Hematopoietic multipotent progenitor cell treated with erythropoietin and hydrocortisone succinate and interleukin-3 and kit ligand, for 6 days (in vitro differentiated cells): ENCODE measurements at regions not wholly inside any gene's neighbourhood (a gene's known extent, or its start where the extent isn't known, plus 50 kb on each side); places are given as distances from the start of the nearest gene placed in this dataset.
"Not testable (repeated sequence)": the region's sequence is repeated elsewhere in the genome, so short reads cannot be mapped to it uniquely, and the experiment has no call there.

Experiments
- DNase-seq: peaks from one replicate; pipeline ENCODE4 v3.0.0-alpha.2; 2015

DNA sequence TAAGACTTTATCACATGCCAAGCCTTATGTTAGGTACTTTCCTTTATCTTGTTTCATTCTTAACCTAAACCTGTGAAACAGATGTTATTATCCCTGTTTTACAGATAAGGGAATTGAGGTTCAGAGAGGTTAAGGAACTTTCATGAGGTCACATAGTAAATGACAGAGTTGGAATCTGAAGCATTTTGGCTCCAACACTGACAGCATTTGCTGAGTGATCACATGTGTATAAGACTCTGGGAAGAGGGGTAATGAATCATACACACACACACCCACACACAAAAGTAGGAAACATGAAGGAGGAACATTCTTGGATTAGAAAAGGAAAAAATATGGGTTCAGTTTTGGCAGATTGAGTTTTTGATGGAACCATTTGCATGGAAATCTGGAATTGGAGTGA lies 212.5 kb downstream of the GJA1 start:
- no peak for DNase-seq

DNA sequence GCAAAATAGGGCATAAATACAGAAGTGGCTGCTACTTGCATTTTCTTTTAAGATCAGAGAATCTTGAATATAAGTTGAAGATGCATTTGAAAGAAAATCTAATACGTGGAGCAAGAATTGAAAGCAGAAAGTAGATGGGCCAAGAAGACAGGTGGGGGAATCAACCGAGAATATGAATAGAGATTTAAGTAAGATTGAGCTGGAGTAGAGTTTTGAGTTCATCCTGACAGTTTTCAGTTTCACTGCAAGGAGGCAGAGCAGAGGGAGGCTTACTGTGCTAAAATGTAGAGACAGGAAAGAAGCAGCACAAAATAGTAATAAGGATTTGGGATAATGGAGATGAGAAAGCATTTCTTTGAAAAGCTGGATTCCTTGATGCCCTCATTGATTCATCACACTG lies 214.5 kb downstream of the GJA1 start:
- no peak for DNase-seq

DNA sequence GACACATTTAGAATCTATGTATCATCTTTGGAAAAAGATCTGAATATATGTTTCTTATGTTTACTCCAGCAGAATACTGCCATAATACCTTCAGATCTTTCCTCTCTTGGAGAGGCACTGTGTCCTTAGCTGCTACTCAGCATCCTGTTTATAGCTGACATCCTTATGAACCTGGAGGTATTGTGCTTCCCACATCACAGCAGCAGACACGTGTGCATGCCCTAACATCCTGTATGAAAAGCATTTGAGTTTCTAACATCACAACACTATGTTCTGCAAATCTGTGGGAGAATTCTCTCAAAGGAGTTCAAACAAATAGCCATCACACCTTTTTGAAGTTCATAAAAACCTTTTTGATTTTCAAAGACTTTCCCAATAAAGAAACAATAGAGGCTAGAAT lies 216.0 kb downstream of the GJA1 start:
- DNase-seq = no peak

DNA sequence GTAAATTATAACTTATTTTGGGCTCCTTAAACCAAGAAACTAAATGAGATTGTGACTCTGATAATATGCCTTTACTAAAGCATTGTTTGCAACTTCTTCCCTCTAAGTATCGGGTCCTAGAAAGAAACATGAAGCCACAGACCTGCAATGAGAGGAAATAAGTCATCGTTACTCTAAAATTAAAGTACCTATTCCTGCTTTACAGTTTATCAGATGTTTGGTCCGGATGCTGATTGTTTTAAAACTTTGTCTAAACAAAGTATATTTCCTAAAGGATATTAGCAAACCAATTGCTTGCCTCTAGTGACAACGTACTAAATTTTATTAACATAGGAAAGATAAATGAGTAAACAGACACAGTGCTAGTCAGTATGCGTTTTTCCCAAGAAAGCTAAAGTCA lies 216.8 kb downstream of the GJA1 start:
- DNase-seq = no peak

DNA sequence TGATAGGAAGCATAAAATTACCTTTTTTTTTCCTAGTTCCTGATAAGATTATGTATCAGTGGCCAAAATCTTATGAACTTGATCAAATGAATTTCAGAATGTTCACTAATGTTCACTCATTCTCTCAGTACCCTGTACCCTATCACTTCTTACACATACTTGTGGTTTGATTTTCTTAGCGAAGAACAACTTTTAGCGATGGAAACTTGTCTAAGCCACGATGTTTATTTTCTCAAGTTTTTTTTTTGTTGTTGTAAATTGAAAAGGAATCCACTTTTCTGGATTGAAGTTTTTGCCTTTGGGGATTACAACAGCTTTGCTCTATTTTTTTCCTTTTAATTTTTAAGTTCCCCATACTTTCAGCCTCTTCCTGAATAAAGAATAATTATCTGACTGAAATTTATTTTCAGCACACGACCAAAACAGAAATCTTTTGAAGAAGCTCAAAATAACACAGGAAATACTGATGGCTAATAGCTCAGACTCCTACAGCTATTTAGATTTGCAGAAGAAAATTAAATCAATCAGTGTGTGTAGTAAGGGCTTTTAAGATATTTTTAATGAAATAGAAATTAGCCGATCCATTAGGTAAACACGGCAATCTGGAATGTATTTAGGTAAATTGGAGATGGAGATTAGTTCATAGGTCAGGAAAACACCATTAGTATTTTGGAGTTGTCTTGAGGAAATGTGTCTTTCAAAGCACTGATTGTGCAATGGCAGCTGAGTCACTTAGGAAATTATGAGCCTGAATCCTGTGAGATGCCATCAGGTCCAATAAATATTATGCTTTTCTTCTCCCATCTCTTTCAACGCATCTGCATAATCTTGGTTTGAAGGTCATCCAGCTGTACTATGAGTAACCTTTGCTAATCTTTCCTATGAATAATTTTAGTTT lies 217.5 kb downstream of the GJA1 start:
- no peak for DNase-seq

DNA sequence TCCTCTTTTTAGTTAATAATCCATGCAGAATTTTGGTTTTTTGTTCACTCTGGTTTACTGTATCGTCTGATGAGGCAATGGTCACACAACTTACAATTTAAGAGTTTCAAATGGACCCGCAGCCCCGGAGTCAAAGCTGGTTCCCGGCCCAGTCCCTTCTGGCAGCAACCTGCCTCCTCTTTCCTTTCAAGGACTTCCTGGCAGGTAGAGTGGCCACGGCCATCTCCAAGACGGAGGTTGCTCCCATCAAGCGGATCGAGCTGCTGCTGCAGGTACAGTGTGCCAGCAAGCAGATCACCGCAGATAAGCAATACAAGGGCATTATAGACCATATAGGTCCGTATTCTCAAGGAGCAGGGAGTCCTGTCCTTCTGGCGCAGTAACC lies 218.2 kb downstream of the GJA1 start:
- no peak for DNase-seq

DNA sequence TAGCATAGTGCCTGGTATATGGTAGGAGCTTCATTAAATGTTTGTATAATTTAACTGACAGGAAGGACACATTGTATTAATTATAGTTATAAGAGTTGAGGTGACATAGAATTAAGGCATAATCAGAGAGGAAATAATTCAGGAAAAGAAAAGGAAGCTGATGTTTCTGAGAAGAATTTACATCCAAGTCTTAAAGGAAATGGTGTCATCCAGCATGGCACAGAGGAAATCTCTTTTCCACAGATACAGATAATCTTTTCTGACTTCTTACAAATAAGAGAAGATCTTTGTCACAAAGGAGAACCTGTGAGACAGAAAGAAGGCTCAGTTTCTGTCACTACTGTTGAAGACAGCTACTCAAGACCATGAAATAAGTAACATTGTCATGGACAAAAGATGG lies 222.5 kb downstream of the GJA1 start:
- DNase-seq = no peak

DNA sequence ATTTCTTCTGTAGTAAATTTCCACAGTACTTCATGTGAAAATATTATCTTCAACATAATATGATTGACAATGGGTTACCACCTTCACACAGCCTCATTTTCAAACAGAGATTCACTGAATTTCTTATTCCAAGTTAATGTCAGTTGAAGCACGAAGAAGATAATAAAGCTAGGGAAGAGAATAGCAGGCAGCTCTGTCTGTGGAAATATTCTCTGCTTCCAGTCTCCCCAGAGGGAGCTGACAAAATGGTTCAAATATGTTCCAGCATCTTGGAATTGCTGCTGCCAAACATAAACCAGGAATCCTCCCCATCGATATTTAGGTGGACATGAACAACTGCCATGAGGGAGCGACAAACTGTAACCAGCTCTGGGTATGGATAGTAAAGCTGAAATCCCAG lies 224.8 kb downstream of the GJA1 start:
- DNase-seq = no peak

DNA sequence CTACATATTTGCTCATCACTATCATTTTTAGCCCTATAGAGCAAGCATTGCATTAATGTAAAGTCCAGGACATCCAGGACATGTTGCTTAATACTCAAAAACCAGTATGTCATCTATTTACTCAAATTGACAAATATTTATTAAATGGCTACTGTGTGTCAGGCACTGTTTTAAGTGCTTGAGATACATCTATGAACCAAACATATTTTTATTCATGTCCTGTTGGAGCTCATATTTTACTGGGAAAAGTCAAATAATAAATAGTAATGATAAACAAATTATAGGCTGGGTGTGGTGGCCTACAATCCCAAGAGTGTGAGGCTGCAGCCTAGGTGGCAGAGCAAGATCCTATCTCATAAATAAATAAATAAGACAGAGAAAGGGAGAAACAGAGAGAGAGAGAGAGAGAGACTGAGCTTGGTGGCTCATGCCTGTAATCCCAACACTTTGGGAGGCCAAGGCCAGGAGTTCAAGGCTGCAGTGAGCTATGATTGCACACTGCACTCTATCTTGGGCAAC lies 227.9 kb downstream of the GJA1 start:
- DNase-seq = no peak

DNA sequence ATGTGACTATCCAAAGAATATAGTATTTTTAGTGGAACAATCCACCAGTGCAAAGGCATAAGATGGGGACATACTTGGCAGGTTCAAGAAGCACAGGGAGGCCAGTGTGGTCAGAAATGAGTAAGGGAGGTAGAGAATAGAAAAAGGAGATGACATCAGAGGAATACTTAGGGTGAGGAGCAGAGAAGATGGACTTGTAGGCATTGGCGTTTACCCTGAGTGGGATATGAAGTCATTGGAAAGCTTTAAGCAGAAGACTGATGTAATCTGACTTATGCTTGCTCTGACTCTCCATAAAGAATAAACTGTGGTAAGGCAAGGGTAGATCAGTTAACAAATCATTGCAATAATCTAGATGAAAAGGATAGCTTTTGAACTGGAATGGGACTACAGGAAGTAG lies 228.7 kb downstream of the GJA1 start:
- no peak for DNase-seq

DNA sequence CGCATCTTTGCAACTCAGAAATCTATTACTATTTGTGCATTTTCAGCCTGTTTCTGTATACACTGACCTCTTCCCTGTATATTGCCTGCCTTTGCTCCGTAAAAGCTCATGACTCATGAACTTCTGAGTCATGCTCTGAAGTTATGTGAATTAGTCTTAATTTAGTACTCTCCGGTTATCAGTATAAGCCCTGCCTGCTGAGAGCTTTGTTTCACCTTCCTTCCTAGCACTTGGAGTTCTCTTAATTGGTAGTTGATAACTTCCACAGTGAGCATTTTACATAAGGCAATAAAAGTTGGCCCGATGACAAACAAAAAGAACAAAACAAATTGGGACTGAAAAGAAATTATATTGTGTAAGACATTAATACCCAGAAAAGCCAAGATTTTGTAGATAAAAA lies 231.4 kb downstream of the GJA1 start:
- peak; percentile 42 for DNase-seq

DNA sequence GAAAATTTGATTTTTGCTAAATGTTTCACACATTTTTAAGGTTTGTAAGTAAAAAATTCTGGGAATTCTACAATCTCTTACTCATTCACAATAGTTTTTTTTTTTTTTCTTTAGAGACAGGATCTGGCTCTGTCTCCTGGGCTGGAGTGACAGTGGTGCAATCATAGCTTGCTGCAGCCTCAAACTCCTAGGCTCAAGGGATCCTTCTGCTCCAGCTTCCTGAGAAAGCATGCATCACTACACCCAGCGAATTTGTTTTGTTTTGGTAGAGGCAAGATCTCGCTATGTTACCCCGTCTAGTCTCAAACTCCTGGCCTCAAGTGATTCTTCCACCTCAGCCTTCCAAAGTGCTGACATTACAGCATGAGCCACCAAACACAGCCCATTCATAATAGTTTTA lies 232.8 kb downstream of the GJA1 start:
- no peak for DNase-seq

DNA sequence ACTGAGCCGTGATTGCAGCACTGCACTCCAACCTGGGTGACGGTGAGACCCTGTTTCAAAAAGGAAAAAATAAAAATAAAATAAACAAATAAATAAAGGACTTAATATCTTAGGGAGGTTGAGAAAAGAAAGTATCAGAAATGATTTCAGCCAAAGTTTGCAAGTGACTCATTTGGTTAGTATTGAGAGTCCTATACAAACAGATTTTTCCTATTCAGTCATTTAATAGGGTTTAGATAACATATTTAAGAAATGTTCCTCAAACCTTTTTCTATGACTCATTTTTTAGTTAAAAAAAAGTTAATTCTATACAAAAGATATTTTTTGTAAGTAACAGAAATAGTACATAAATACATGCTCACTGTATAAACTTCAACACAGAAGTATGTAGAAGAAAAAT lies 235.1 kb downstream of the GJA1 start:
- no peak for DNase-seq

DNA sequence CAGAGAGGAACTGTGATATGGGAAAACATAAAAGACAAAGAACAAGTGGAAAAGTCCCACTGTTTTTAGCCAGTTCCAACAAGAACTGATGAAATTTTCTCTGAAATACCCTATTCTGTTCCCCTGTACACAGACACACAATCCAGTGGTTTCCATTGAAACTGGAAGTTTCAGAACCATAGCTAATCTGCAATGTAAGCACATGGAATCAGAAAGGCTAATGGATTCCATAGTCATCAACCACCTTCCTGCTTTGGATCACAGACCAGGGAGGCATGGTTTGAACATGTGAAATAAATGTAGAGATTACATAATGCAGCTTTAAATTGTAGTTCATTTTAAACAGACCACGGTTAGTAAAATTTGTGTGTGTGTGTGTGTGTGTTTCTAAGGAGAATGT lies 242.1 kb downstream of the GJA1 start:
- no peak for DNase-seq

DNA sequence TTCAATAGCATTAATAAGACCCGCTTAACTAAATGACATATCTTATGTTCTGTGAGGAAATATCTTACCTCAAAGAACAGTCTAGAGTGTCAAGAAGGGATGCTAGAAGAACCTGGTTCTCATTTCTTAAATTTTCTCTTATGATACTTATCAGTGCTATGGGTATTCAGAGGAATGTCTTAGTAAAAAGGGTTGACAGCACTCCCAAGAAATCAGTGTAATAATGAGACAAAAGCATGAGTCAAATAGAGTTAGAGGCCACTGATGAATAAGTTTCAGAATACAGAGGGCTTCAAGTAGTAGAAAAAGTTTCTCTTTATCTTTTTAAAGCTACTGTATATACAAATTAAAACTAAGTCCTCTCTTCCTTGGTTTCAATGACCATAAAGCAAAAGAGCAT lies 242.8 kb downstream of the GJA1 start:
- no peak for DNase-seq

DNA sequence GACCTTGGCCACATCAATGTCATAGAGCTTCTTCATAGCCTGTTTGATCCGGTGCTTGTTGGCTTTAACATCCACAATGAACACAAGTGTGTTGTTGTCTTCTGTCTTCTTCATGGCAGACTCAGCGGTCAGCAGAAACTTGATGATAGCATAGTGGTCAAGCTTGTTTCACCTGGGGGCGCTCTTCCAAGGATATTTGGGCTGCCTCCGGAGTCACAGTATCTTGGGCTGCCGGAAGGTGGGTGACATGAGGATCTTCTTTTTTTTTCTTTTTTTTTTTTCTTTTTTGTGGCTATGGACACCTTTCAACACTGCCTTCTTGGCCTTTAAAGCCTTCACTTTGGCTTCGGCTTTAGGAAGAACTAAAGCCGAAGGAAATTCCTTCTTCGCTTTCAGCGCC lies 244.6 kb downstream of the GJA1 start:
- no peak for DNase-seq

DNA sequence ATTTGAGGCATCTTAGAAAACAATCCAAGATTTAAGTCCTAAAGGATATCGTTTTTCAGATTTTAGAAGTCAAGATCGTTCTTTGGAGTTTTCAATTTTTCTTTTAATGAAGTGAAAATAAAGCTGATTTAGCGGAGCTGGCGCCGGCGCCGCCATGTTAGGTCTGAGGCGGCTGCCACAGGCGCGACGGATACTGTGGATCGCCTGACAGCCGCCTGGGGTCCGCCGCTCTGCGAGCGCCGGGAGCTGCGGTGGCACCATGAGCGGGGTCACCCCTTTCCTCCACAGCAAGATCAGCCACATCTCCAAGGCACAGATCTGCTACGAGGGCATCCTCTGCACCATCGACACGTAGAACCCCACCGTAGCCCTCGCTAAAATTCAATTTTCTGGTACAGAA lies 247.2 kb downstream of the GJA1 start:
- no peak for DNase-seq

DNA sequence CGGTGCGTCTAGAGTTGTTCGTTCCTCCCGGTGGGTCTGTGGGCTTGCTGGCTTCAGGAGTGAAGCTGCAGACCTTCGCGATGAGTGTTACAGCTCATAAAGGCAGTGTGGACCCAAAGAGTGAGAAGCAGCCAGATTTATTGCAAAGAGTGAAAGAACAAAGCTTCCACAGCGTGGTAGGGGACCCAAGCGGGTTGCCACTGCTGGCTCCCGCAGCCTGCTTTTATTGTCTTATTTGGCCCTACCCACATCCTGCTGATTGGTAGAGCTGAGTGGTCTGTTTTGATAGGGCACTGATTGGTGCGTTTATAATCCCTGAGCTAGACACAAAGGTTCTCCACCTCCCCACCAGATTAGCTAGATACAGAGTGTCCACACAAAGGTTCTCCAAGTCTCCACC lies 250.4 kb downstream of the GJA1 start:
- not testable (repeated sequence) for DNase-seq

DNA sequence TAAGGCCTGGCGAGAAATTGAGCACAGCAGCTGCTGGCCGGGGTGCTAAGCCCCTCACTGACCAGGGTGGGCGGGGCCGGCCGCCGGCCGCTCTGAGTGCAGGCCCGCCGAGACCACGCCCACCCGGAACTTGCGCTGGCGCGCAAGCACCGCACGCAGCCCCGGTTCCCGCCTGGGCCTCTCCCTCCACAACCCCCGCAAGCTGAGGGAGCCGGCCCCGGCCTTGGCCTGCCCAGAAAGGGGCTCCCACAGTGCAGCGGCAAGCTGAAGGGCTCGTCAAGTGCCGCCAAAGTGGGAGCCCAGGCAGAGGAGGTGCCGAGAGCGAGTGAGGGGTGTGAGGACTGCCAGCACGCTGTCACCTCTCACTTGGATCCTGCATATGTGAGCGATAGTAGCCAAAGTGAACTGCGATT lies 251.2 kb downstream of the GJA1 start:
- DNase-seq = no peak

DNA sequence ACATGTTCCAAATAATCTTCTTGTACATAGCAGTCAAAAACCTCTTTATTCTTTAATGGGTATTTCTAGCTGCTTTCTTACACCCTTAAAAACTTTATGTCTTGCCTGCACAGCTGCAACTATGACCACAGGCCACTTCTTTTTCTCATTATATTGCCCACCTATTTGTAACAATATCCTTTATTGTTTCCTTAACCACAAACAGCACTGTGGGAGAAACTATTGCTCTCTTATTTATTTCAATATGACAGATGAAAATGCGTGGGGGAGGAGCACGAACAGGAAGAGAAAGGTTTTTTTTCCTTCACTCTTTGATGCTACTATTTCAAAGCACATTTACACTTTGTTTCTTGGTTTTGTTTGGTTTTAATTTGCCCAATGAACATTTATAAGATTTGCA lies 253.5 kb downstream of the GJA1 start:
- DNase-seq = no peak

DNA sequence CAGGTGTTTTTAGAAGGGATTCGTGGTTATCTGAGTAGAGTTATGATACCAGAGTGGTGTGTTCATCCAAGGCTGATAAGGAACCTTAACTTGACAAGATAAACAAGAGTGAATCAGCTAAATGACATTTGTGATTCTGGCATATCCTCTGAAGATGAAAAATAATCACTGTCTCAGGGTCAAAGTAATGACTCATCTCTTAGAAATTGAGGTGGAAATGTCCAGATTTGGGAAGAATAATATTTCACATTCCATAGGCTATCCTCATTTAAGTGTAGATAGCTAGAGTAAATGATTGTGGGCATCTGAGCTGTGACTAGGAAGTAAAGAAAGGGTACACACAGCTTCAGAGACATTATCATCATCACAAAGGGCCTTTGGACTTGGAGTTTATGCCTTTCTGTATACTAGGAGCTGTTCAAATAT lies 255.7 kb downstream of the GJA1 start:
- no peak for DNase-seq

DNA sequence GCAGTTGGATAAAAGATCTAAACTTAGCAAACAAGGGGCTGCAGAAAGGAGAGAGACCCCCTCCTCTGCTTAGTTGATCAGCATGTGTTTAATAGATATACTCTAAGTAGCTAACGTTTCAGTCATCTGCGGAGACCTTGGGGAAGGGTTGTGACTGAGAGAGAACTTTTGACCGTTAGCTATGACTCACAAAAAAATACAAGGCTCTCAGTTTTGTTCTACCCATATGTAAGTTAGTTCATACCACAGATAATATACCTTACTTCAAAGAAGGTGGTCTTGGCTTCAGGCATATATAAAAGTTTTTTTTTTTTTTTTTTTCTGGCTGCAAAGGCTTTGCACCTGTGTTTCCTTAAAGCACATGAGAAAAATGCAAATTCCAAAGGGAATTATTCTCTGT lies 258.9 kb downstream of the GJA1 start:
- no peak for DNase-seq

DNA sequence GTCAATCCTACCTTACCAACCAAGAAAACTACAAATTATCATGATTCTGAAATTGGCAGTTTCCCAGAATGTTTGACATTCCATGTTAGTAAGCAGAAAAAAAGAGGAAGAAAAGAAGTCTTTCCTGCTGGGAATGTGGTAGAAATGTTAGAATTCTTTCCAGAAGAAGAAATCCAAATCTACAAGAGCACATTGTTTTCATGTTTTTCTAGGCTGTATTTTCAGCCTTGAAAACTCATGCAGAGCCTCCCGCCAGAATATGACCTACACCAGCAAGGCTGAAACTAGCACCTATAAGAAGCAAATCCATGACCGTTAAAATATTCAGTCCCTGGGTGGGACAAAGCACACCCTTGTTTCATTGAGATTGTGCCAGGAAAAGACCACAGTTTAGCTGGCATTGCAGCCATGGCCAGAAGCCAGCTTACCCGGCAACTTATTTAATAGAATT lies 259.4 kb downstream of the GJA1 start:
- DNase-seq = no peak

DNA sequence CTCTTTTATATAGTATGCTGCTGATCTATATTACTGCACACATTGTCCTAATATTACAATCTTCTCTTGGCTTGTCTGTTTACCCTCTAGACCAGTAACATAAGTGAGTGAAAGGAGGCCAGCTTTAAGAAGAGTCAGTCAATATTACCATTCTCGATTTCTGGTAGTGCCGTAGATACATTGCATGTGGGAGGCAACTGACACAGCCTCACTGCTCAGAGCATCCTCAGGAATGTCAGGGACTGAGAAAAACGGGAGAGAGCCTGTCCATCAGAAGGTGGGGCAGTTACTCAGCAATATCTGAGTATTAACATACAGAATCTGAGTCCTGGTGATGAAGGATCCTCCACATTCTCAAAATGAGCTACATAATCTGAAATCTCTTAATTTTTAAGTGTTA lies 259.9 kb downstream of the GJA1 start:
- no peak for DNase-seq

DNA sequence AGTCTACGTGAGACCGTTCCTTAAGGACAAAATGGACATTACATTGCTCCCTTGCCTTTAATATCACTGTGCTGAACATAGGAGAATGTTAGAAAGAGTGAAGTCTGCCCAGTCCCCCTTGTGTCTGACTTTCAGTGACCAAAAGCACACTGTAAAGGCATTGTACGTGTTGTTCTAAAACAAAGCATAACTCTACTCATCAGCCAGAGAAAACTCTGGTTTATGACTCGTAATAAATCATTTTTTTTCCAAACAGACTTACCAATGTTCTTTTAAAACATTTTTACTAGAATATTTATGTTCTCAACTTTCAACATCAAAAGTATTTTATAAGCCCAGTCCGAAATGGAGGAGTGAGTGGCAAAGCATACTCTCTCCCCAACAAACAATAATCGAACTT lies 262.5 kb downstream of the GJA1 start:
- no peak for DNase-seq
